T-cell (primary cell): ENCODE measurements at regions not wholly inside any gene's neighbourhood (a gene's known extent, or its start where the extent isn't known, plus 50 kb on each side); places are given as distances from the start of the nearest gene placed in this dataset.
A peak's percentile ranks its signal among the peaks of the same experiment; 100 is the strongest.

Source experiments
- ATAC-seq, 4 experiments: fragments of 200-7000 bp in 3 of 4; fragments of 150-1000 bp in 1 of 4; cut with Tn5 transposase; replicated peaks in 1 of 4; 1 replicate in 3 of 4; 2 replicates in 1 of 4; pipeline ENCODE4 v1.10.0; 2021; ENCODE audit warnings: moderate library complexity in 3 of 4, mild to moderate bottlenecking in 2 of 4, moderate number of reproducible peaks in 1 of 4
- CTCF ChIA-PET, 2 donors: fragments of 300-600 bp; sonication (Branson Sonifier 250); formaldehyde crosslinking; loops; one replicate each; lab custom pipeline; 2022; ENCODE audit warnings: antibody characterized with exemption in 2 of 2; lab: Charles Lee
- POLR2A ChIA-PET, 2 donors: fragments of 300-600 bp; sonication (Branson Sonifier 250); formaldehyde crosslinking; loops; one replicate each; lab custom pipeline; 2022; ENCODE audit warnings: antibody characterized with exemption in 2 of 2; lab: Charles Lee
- DNase-seq, 35 experiments: peaks; one replicate each; pipeline versions ENCODE4 v3.0.0 to v3.0.0-alpha.2; 2013 to 2023
- H3K27ac ChIP-seq: one replicate; pipeline ENCODE4 v1.5.1; 2013; ENCODE audit warnings: low read length
- H3K27me3 ChIP-seq, 2 experiments: replicated peaks in 1 of 2; 1 replicate in 1 of 2; 2 replicates in 1 of 2; pipeline versions ENCODE4 v1.6.1 to v1.7.0; 2013; ENCODE audit warnings: low read length in 1 of 2, mixed read lengths in 1 of 2; ENCODE audit not compliant: control insufficient read depth in 2 of 2, insufficient read depth in 2 of 2; ENCODE audit errors: extremely low read depth in 1 of 2
- H3K36me3 ChIP-seq, 2 donors: 1 replicate in 1 of 2; 2 replicates in 1 of 2; pipeline versions ENCODE4 v1.6.1 to v1.7.0; 2013; ENCODE audit warnings: low read length in 1 of 2; ENCODE audit not compliant: control insufficient read depth in 2 of 2, insufficient read depth in 1 of 2; ENCODE audit errors: extremely low read depth in 1 of 2
- H3K4me1 ChIP-seq, 2 experiments: 1 replicate in 1 of 2; 2 replicates in 1 of 2; pipeline versions ENCODE4 v1.6.1 to v1.7.0; 2013; ENCODE audit warnings: low read length in 2 of 2, mixed read lengths in 1 of 2; ENCODE audit not compliant: insufficient read depth in 2 of 2, control insufficient read depth in 1 of 2; ENCODE audit errors: extremely low read depth in 1 of 2
- H3K4me3 ChIP-seq, 2 donors: 1 replicate in 1 of 2; 2 replicates in 1 of 2; pipeline versions ENCODE4 v1.5.1 to v1.7.0; 2013; ENCODE audit warnings: mild to moderate bottlenecking in 2 of 2, low read length in 1 of 2, moderate library complexity in 1 of 2; ENCODE audit not compliant: control insufficient read depth in 1 of 2; ENCODE audit errors: extremely low read depth in 1 of 2
- H3K9me3 ChIP-seq: 2 replicates; pipeline ENCODE4 v1.7.0; 2013
- H3K27ac Mint-ChIP-seq, 2 donors: one replicate each; pipeline ENCODE4 v1.8.0; 2020 to 2021; ENCODE audit warnings: mild to moderate bottlenecking in 2 of 2, mixed read lengths in 2 of 2
- H3K27me3 Mint-ChIP-seq, 2 donors: one replicate each; pipeline ENCODE4 v1.8.0; 2021 to 2022; ENCODE audit warnings: mixed read lengths in 2 of 2
- H3K36me3 Mint-ChIP-seq: one replicate; pipeline ENCODE4 v1.8.0; 2021; ENCODE audit warnings: mixed read lengths
- H3K4me1 Mint-ChIP-seq, 3 donors: one replicate each; pipeline ENCODE4 v1.8.0; 2020 to 2022; ENCODE audit warnings: mixed read lengths in 3 of 3, mild to moderate bottlenecking in 1 of 3
- H3K4me3 Mint-ChIP-seq, 3 donors: one replicate each; pipeline ENCODE4 v1.8.0; 2020 to 2022; ENCODE audit warnings: mild to moderate bottlenecking in 3 of 3, mixed read lengths in 3 of 3, moderate library complexity in 3 of 3
- H3K9me3 Mint-ChIP-seq, 3 donors: one replicate each; pipeline ENCODE4 v1.8.0; 2020 to 2022; ENCODE audit warnings: mixed read lengths in 3 of 3
- WGBS: methylation state at CpG from one replicate; pipeline ENCODE4 v1.1.5; 2013; ENCODE audit warnings: missing lambda C conversion rate; ENCODE audit not compliant: insufficient coverage; 5-methylcytosine and 5-hydroxymethylcytosine counted together

GRCh38 chr6:95203153-95203754, 374.1 kb upstream of the MANEA start:
- no peaks in the 10 kb centered on the region for H3K4me1 Mint-ChIP-seq
- no peak overlapping the region for H3K27ac Mint-ChIP-seq
- no peaks in the 10 kb centered on the region for H3K27me3 ChIP-seq
- no peaks in the 10 kb centered on the region for H3K27me3 Mint-ChIP-seq
- H3K36me3 Mint-ChIP-seq = no peaks in the 10 kb centered on the region
- DNase-seq (peak in 4 of 35 experiments; percentile 0 to 17 (median 4)), ATAC-seq (no peak)
- WGBS = 40% methylated on average over 1 of the region's 2 CpGs
- POLR2A ChIA-PET = no interaction called here
- no peaks in the 10 kb centered on the region for H3K4me1 ChIP-seq
- no peaks in the 10 kb centered on the region for H3K36me3 ChIP-seq
- no peaks in the 10 kb centered on the region for H3K9me3 Mint-ChIP-seq
- H3K9me3 ChIP-seq = no peaks in the 10 kb centered on the region
- CTCF ChIA-PET = interaction anchor here (0.6 to 1.2 kb wide), 3 partner anchors 8 to 1329 kb away, joined by 3 to 4 read pairs (median 3); no protein-coding TSS in a partner anchor
- no peak overlapping the region for H3K4me3 ChIP-seq
- no peak overlapping the region for H3K27ac ChIP-seq
- H3K4me3 Mint-ChIP-seq = no peak overlapping the region

- no CpG with 5 or more reads among the region's 2 CpGs for WGBS
- Mint-ChIP-seq H3K27ac (no peak overlapping the region), H3K36me3 (no peaks in the 10 kb centered on the region), H3K4me3 (no peak overlapping the region), H3K9me3 (no peaks in the 10 kb centered on the region), H3K27me3 (no peaks in the 10 kb centered on the region), H3K4me1 (no peaks in the 10 kb centered on the region)
- H3K4me3 ChIP-seq = no peak overlapping the region
- H3K27me3 ChIP-seq = no peaks in the 10 kb centered on the region
- ATAC-seq = no peak
- H3K36me3 ChIP-seq = no peaks in the 10 kb centered on the region
- no peak overlapping the region for H3K27ac ChIP-seq
- no peak for DNase-seq
- CTCF ChIA-PET = no interaction called here
- no peaks in the 10 kb centered on the region for H3K4me1 ChIP-seq
- POLR2A ChIA-PET = no interaction called here
- H3K9me3 ChIP-seq = no peaks in the 10 kb centered on the region
These were observed 373.2 kb upstream of the MANEA start for GRCh38 chr6:95204178-95204577.

GRCh38 chr6:95208621-95209020, 368.7 kb upstream of the MANEA start:
- H3K9me3 Mint-ChIP-seq = no peaks in the 10 kb centered on the region
- ChIA-PET CTCF (no interaction called here), POLR2A (no interaction called here)
- DNase-seq = no peak
- H3K27ac Mint-ChIP-seq = no peak overlapping the region
- no CpG with 5 or more reads among the region's 2 CpGs for WGBS
- H3K4me1 Mint-ChIP-seq = no peaks in the 10 kb centered on the region
- Histone ChIP-seq H3K36me3 (no peaks in the 10 kb centered on the region), H3K27ac (no peak overlapping the region), H3K9me3 (no peaks in the 10 kb centered on the region), H3K27me3 (no peaks in the 10 kb centered on the region), H3K4me3 (no peak overlapping the region), H3K4me1 (no peaks in the 10 kb centered on the region)
- H3K4me3 Mint-ChIP-seq = no peak overlapping the region
- no peaks in the 10 kb centered on the region for H3K27me3 Mint-ChIP-seq
- ATAC-seq = no peak
- no peaks in the 10 kb centered on the region for H3K36me3 Mint-ChIP-seq

- no peaks in the 10 kb centered on the region for H3K36me3 Mint-ChIP-seq
These were observed 368.3 kb upstream of the MANEA start for GRCh38 chr6:95209074-95209473.

GRCh38 chr6:95216555-95216954, 360.8 kb upstream of the MANEA start:
- Histone ChIP-seq H3K36me3 (no peaks in the 10 kb centered on the region), H3K27me3 (no peaks in the 10 kb centered on the region), H3K9me3 (no peaks in the 10 kb centered on the region), H3K27ac (no peak overlapping the region), H3K4me1 (no peaks in the 10 kb centered on the region), H3K4me3 (no peak overlapping the region)
- no peak for DNase-seq
- Mint-ChIP-seq H3K9me3 (no peaks in the 10 kb centered on the region), H3K27ac (no peak overlapping the region), H3K36me3 (no peaks in the 10 kb centered on the region), H3K4me3 (no peak overlapping the region), H3K4me1 (no peaks in the 10 kb centered on the region), H3K27me3 (no peaks in the 10 kb centered on the region)
- ChIA-PET POLR2A (no interaction called here), CTCF (no interaction called here)
- no peak for ATAC-seq
- WGBS = no CpG with 5 or more reads among the region's 1 CpG

More at GRCh38 chr6:95209074-95209473, 368.3 kb upstream of the MANEA start:
- Mint-ChIP-seq H3K4me3 (no peak overlapping the region), H3K27me3 (no peaks in the 10 kb centered on the region), H3K4me1 (no peaks in the 10 kb centered on the region), H3K9me3 (no peaks in the 10 kb centered on the region), H3K27ac (no peak overlapping the region)
- H3K27ac ChIP-seq = no peak overlapping the region
- H3K4me3 ChIP-seq = no peak overlapping the region
- no peak for ATAC-seq
- H3K9me3 ChIP-seq = no peaks in the 10 kb centered on the region
- CTCF ChIA-PET = no interaction called here
- DNase-seq = no peak
- POLR2A ChIA-PET = no interaction called here
- H3K36me3 ChIP-seq = no peaks in the 10 kb centered on the region
- no CpG with 5 or more reads among the region's 3 CpGs for WGBS
- H3K4me1 ChIP-seq = no peaks in the 10 kb centered on the region
- no peaks in the 10 kb centered on the region for H3K27me3 ChIP-seq

GRCh38 chr6:95227351-95227750, 350.0 kb upstream of the MANEA start:
- 56% methylated on average over 3 of the region's 5 CpGs for WGBS
- H3K27ac ChIP-seq = no peak overlapping the region
- Mint-ChIP-seq H3K27ac (no peak overlapping the region), H3K4me1 (no peaks in the 10 kb centered on the region), H3K36me3 (no peaks in the 10 kb centered on the region), H3K9me3 (peaks cover 0 to 3% (median 0%) of the 10 kb centered on the region in 3 donors), H3K27me3 (no peaks in the 10 kb centered on the region), H3K4me3 (no peak overlapping the region)
- no peak overlapping the region for H3K4me3 ChIP-seq
- no peaks in the 10 kb centered on the region for H3K4me1 ChIP-seq
- POLR2A ChIA-PET = no interaction called here
- H3K27me3 ChIP-seq = no peaks in the 10 kb centered on the region
- H3K36me3 ChIP-seq = no peaks in the 10 kb centered on the region
- no peak for DNase-seq
- no peaks in the 10 kb centered on the region for H3K9me3 ChIP-seq
- no peak for ATAC-seq
- CTCF ChIA-PET = no interaction called here

- WGBS = no CpG with 5 or more reads among the region's 3 CpGs
- H3K27ac Mint-ChIP-seq = no peak overlapping the region
- ChIA-PET CTCF (no interaction called here), POLR2A (no interaction called here)
- peaks cover 0 to 3% (median 0%) of the 10 kb centered on the region in 3 donors for H3K9me3 Mint-ChIP-seq
- Histone ChIP-seq H3K36me3 (no peaks in the 10 kb centered on the region), H3K9me3 (no peaks in the 10 kb centered on the region), H3K27me3 (no peaks in the 10 kb centered on the region), H3K27ac (no peak overlapping the region), H3K4me3 (no peak overlapping the region), H3K4me1 (no peaks in the 10 kb centered on the region)
- no peaks in the 10 kb centered on the region for H3K4me1 Mint-ChIP-seq
- H3K36me3 Mint-ChIP-seq = no peaks in the 10 kb centered on the region
- no peak overlapping the region for H3K4me3 Mint-ChIP-seq
- DNase-seq (no peak), ATAC-seq (no peak)
- no peaks in the 10 kb centered on the region for H3K27me3 Mint-ChIP-seq
These were observed 348.7 kb upstream of the MANEA start for GRCh38 chr6:95228636-95229035.
